ENCODE measurements at regions not wholly inside any gene's neighbourhood (a gene's known extent, or its start where the extent isn't known, plus 50 kb on each side); places are given as distances from the start of the nearest gene placed in this dataset.
A peak's percentile ranks its signal among the peaks of the same experiment; 100 is the strongest.

- POLR2A ChIA-PET = no interaction called here
- CTCF ChIA-PET = no interaction called here
- no peak overlapping the region for H3K27ac ChIP-seq (ENCODE audit: low read depth, low read length)
- H3K9me3 ChIP-seq (ENCODE audit: control insufficient read depth, insufficient read depth, low read length) = no peaks in the 10 kb centered on the region
- no peak for TF ChIP-seq CTCF (IDR thresholded peaks at IDR 0.05; ENCODE audit: low read depth, low read length)
- DNase-seq (ENCODE audit: low read depth, low spot score) = no peak
- H3K4me3 ChIP-seq (ENCODE audit: low read depth, low read length) = no peak overlapping the region
- no peaks in the 10 kb centered on the region for H3K27me3 ChIP-seq (ENCODE audit: control insufficient read depth, insufficient read depth, low read length)
Measured at GRCh38 chr10:61286686-61287085, 166.5 kb downstream of the TMEM26 start.

- DNase-seq (ENCODE audit: low read depth, low spot score) = no peak
- POLR2A ChIA-PET = no interaction called here
- CTCF ChIA-PET = interaction anchor here (0.5 to 0.8 kb wide), 2 partner anchors 470 to 545 kb away, joined by 3 read pairs; no protein-coding TSS in a partner anchor
Measured at GRCh38 chr10:61285749-61286148, 167.4 kb downstream of the TMEM26 start.

GRCh38 chr10:61284222-61284890 lies 168.8 kb downstream of the TMEM26 start:
- CTCF ChIA-PET = interaction anchor here (0.6 to 1.8 kb wide), 12 partner anchors 9 to 468 kb away, joined by 3 to 7 read pairs (median 4); no protein-coding TSS in a partner anchor
- Histone ChIP-seq H3K27me3 (ENCODE audit: control insufficient read depth, insufficient read depth, low read length) (no peaks in the 10 kb centered on the region), H3K27ac (ENCODE audit: low read depth, low read length) (no peak overlapping the region), H3K4me3 (ENCODE audit: low read depth, low read length) (no peak overlapping the region), H3K9me3 (ENCODE audit: control insufficient read depth, insufficient read depth, low read length) (no peaks in the 10 kb centered on the region)
- DNase-seq (ENCODE audit: low read depth, low spot score) = peak; percentile 45
- POLR2A ChIA-PET = no interaction called here
- peak; percentile 73 for TF ChIP-seq CTCF (IDR thresholded peaks at IDR 0.05; ENCODE audit: low read depth, low read length)

More at GRCh38 chr10:61285749-61286148, 167.4 kb downstream of the TMEM26 start:
- H3K27me3 ChIP-seq (ENCODE audit: control insufficient read depth, insufficient read depth, low read length) = no peaks in the 10 kb centered on the region
- H3K27ac ChIP-seq (ENCODE audit: low read depth, low read length) = no peak overlapping the region
- H3K9me3 ChIP-seq (ENCODE audit: control insufficient read depth, insufficient read depth, low read length) = no peaks in the 10 kb centered on the region
- TF ChIP-seq CTCF (IDR thresholded peaks at IDR 0.05; ENCODE audit: low read depth, low read length) = no peak
- no peak overlapping the region for H3K4me3 ChIP-seq (ENCODE audit: low read depth, low read length)

- Histone ChIP-seq H3K4me3 (ENCODE audit: low read depth, low read length) (no peak overlapping the region), H3K27ac (ENCODE audit: low read depth, low read length) (no peak overlapping the region)
- CTCF ChIA-PET = interaction anchor here (0.6 to 1.8 kb wide), 13 partner anchors 8 to 1534 kb away, joined by 3 to 7 read pairs (median 4); no protein-coding TSS in a partner anchor
Measured at GRCh38 chr10:61283481-61284221, 169.5 kb downstream of the TMEM26 start.

More at GRCh38 chr10:61283481-61284221, 169.5 kb downstream of the TMEM26 start:
- no peaks in the 10 kb centered on the region for H3K27me3 ChIP-seq (ENCODE audit: control insufficient read depth, insufficient read depth, low read length)
- POLR2A ChIA-PET = no interaction called here
- H3K9me3 ChIP-seq (ENCODE audit: control insufficient read depth, insufficient read depth, low read length) = no peaks in the 10 kb centered on the region
- DNase-seq (ENCODE audit: low read depth, low spot score) = no peak
- no peak for TF ChIP-seq CTCF (IDR thresholded peaks at IDR 0.05; ENCODE audit: low read depth, low read length)
